Chondrocyte (in vitro differentiated cells): ENCODE measurements at regions not wholly inside any gene's neighbourhood (a gene's known extent, or its start where the extent isn't known, plus 50 kb on each side); places are given as distances from the start of the nearest gene placed in this dataset.
A peak's percentile ranks its signal among the peaks of the same experiment; 100 is the strongest.

Source experiments
- DNase-seq: peaks from one replicate; pipeline ENCODE4 v3.0.0; 2021; ENCODE audit warnings: mixed read lengths, low spot score
- H3K27ac Mint-ChIP-seq: one replicate; pipeline ENCODE4 v1.8.0; 2021; ENCODE audit warnings: mild to moderate bottlenecking, moderate library complexity, mixed read lengths; ENCODE audit not compliant: unreplicated experiment
- H3K27me3 Mint-ChIP-seq: 2 replicates; pipeline ENCODE4 v1.8.0; 2021; ENCODE audit warnings: low read depth, mixed read lengths
- H3K36me3 Mint-ChIP-seq: 2 replicates; pipeline ENCODE4 v1.8.0; 2021; ENCODE audit warnings: low read depth, mixed read lengths
- H3K4me1 Mint-ChIP-seq: 2 replicates; pipeline ENCODE4 v1.8.0; 2021; ENCODE audit warnings: low read depth, mild to moderate bottlenecking, mixed read lengths
- H3K4me3 Mint-ChIP-seq: one replicate; pipeline ENCODE4 v1.8.0; 2021; ENCODE audit warnings: mild to moderate bottlenecking, moderate library complexity, mixed read lengths; ENCODE audit not compliant: unreplicated experiment
- H3K9me3 Mint-ChIP-seq: 2 replicates; pipeline ENCODE4 v1.8.0; 2021; ENCODE audit warnings: low read depth, mixed read lengths
- TF ChIP-seq, protein P1 (sequence below): fragments of 200-600 bp; sonication (generic); IDR thresholded peaks from 2 replicates; pipeline ENCODE4 v1.5.0; 2021; ENCODE audit warnings: antibody characterized with exemption, mild to moderate bottlenecking, moderate library complexity

DNA sequence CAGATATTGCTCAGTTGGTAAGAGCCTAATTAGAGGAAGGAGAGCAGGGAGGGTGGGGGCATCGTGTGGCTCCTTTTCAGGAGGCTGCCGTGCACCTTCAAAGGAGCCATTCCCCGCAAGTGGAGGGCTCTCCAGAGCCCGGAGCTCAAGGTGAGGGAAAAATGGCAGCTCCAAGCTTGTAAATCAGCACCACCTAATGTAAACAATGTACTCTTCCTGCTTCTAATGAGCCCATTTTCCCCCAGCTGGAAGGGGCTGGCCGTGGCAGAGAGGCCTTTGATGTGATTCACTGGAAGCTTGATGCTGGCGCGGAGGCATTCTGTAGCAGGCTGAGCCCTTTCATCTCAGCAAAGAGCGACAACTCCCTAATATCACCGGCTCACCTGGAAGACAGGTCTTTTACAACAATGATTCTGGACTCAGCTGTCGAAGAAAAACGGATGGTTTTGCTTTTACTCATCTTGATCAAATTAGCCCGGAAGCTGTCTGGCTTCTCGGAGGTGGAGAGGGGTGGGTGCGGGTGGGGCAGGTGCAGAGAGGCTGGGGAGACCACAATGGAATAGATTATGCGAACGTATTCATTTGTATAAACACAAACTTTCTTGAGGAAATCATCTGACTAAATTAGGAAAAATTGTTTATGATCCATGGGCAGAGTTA, 112.5 kb downstream of the RRAGC start:
- H3K4me1 Mint-ChIP-seq: peaks cover 16% of the 10 kb centered on the region
- peaks cover 2% of the 10 kb centered on the region for H3K9me3 Mint-ChIP-seq
- DNase-seq: no peak
- no peak overlapping the region for H3K4me3 Mint-ChIP-seq
- no peaks in the 10 kb centered on the region for H3K36me3 Mint-ChIP-seq
- TF ChIP-seq, protein P1, sequence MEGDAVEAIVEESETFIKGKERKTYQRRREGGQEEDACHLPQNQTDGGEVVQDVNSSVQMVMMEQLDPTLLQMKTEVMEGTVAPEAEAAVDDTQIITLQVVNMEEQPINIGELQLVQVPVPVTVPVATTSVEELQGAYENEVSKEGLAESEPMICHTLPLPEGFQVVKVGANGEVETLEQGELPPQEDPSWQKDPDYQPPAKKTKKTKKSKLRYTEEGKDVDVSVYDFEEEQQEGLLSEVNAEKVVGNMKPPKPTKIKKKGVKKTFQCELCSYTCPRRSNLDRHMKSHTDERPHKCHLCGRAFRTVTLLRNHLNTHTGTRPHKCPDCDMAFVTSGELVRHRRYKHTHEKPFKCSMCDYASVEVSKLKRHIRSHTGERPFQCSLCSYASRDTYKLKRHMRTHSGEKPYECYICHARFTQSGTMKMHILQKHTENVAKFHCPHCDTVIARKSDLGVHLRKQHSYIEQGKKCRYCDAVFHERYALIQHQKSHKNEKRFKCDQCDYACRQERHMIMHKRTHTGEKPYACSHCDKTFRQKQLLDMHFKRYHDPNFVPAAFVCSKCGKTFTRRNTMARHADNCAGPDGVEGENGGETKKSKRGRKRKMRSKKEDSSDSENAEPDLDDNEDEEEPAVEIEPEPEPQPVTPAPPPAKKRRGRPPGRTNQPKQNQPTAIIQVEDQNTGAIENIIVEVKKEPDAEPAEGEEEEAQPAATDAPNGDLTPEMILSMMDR: no peak
- no peak overlapping the region for H3K27ac Mint-ChIP-seq
- H3K27me3 Mint-ChIP-seq: peaks cover 8% of the 10 kb centered on the region

DNA sequence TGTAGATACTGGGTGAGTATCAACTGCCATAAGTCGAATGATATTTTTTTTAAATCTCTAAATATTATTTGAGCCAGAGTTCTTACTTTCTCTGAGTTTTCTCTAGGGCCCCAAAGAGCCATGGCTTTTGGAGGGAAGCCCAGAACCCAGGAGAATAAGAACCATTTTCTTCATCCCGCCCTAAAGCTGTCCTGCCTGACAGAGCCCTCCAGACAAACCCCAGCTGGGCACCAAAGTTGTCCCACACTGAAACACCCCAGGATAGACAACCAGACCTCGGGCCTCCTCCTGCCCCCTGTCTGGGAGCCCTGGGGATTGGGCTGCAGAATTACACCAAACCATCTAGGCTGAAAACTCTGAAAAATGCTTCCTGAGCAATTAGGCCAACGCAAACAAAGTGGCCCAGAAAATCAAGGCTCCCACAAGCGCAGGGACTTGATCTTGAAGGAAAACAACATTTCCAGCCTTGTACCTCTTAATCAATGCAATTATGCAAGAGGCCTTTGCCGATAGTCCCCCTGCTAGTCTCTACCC, 113.1 kb downstream of the RRAGC start:
- no peak for DNase-seq
- TF ChIP-seq, protein P1: no peak
- Mint-ChIP-seq H3K36me3 (no peaks in the 10 kb centered on the region), H3K9me3 (peaks cover 2% of the 10 kb centered on the region), H3K27me3 (peaks cover 4% of the 10 kb centered on the region), H3K4me3 (no peak overlapping the region), H3K4me1 (peaks cover 16% of the 10 kb centered on the region), H3K27ac (no peak overlapping the region)

DNA sequence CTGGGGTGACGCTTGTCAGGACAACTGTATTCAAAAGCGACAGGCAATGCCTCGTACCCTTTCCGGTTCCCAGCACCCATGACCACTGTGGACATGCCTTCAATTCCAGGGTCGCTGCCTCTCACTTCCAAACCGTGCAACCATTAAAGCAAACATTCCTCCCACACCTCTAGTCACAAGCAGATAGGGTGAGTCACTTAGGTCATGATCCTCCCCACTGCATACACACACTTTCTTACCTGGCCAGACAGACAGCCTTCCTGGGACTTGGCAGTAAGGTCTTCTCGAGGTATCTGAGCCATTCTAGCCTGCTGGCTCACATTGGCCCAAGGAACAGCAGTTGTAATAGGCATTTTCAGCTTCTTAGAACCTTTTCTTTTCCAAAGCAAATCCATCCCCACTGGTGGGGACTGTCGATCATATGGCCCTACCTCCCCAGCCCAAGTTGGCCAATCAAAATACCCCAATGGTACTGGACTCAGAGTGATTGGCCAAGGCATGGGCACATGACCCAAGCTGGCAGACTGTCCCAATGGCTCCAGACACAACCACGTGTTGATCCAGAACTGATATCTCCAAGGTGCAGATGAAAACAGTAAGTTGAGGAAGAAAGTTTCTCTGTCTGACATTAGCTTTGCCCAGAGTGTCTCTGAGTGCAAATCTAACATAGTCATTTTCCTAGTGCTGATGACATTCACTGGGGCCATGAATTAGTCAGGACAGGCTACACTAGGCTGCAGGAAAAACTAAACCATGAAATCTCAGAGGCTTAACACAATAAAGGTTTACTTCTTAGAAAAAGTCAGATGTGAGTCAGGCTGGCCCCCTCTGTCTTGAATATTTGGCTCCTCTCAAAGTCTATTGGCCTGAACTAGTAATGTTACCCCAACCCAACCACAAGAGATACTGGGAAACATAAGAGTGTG, 113.8 kb downstream of the RRAGC start:
- peaks cover 3% of the 10 kb centered on the region for H3K27me3 Mint-ChIP-seq
- peaks cover 2% of the 10 kb centered on the region for H3K9me3 Mint-ChIP-seq
- H3K27ac Mint-ChIP-seq: peak overlapping the region; percentile 13
- H3K36me3 Mint-ChIP-seq: no peaks in the 10 kb centered on the region
- TF ChIP-seq, protein P1: no peak
- H3K4me3 Mint-ChIP-seq: no peak overlapping the region
- H3K4me1 Mint-ChIP-seq: peaks cover 23% of the 10 kb centered on the region
- no peak for DNase-seq

DNA sequence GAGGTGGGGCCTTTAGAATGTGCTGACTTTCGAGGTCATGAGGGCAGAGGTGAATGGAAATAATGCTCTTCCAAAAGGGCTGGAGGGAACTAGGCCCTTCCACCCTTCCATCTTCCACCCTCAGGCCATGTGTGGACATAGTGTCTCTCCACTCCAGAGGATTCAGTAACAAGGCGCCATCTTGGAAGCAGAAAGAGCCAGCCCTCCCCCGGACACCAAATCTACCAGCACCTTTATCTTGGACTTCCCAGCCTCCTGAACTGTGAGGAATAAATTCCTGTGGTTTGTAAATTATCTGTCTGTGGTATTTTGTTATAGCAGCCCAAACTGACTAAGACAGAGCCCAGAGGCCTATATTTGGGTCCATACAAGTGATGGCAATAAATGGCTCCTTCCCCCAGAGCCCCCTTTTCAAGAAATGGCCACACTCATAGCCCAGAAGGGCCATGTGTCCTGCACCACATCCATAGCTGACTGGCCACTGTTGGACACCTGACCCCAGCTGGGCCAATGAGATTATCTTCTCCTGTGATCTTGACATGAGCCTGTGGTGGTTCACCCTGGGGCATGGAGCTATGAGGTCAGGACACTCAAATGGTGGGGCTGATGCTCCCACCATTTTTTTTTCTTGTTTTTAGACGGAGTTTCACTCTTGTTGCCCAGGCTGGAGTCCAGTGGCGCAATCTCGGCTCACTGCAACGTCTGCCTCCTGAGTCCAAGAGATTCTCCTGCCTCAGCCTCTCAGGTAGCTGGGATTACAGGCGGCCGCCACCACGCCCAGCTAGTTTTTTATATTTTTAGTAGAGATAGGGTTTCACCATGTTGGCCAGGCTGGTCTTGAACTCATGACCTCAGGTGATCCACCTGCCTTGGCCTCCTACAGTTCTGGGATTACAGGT, 114.9 kb downstream of the RRAGC start:
- H3K27me3 Mint-ChIP-seq: no peaks in the 10 kb centered on the region
- no peak overlapping the region for H3K4me3 Mint-ChIP-seq
- peaks cover 31% of the 10 kb centered on the region for H3K4me1 Mint-ChIP-seq

More for the DNA sequence above, 114.9 kb downstream of the RRAGC start:
- Mint-ChIP-seq H3K27ac (no peak overlapping the region), H3K36me3 (no peaks in the 10 kb centered on the region), H3K9me3 (peaks cover 2% of the 10 kb centered on the region)
- DNase-seq: no peak
- TF ChIP-seq, protein P1: no peak
